Nephron progenitor cell (in vitro differentiated cells): ENCODE measurements at regions not wholly inside any gene's neighbourhood (a gene's known extent, or its start where the extent isn't known, plus 50 kb on each side); places are given as distances from the start of the nearest gene placed in this dataset.

Experiments
- DNase-seq: peaks from one replicate; pipeline ENCODE4 v3.0.0; 2021
- H3K27ac Mint-ChIP-seq: 2 replicates; pipeline ENCODE4 v1.8.0; 2021; ENCODE audit warnings: mild to moderate bottlenecking, moderate library complexity, mixed read lengths
- H3K27me3 Mint-ChIP-seq: 2 replicates; pipeline ENCODE4 v1.8.0; 2021; ENCODE audit warnings: mild to moderate bottlenecking, low read depth, mixed read lengths; ENCODE audit not compliant: poor library complexity
- H3K36me3 Mint-ChIP-seq: 2 replicates; pipeline ENCODE4 v1.8.0; 2021; ENCODE audit warnings: low read depth, mixed read lengths
- H3K4me1 Mint-ChIP-seq: 2 replicates; pipeline ENCODE4 v1.8.0; 2021; ENCODE audit warnings: mixed read lengths
- H3K4me3 Mint-ChIP-seq: 2 replicates; pipeline ENCODE4 v1.8.0; 2021; ENCODE audit warnings: mild to moderate bottlenecking, moderate library complexity, mixed read lengths
- H3K9me3 Mint-ChIP-seq: 2 replicates; pipeline ENCODE4 v1.8.0; 2021; ENCODE audit warnings: mild to moderate bottlenecking, moderate library complexity, mixed read lengths
- CTCF ChIP-seq: fragments of 200-600 bp; sonication (generic); IDR thresholded peaks from 2 replicates; pipeline ENCODE4 v1.5.0; 2021; ENCODE audit warnings: antibody characterized with exemption

- H3K36me3 Mint-ChIP-seq: no peaks in the 10 kb centered on the region
- no peaks in the 10 kb centered on the region for H3K27me3 Mint-ChIP-seq
- no peaks in the 10 kb centered on the region for H3K9me3 Mint-ChIP-seq
- DNase-seq: no peak
- H3K27ac Mint-ChIP-seq: no peak overlapping the region
- H3K4me3 Mint-ChIP-seq: no peak overlapping the region
- no peak for TF ChIP-seq CTCF
- H3K4me1 Mint-ChIP-seq: no peaks in the 10 kb centered on the region
Observed at GRCh38 chr2:41111836-41112627, 660.1 kb upstream of the SLC8A1 start.

- H3K4me3 Mint-ChIP-seq: no peak overlapping the region
- H3K27me3 Mint-ChIP-seq: no peaks in the 10 kb centered on the region
- no peaks in the 10 kb centered on the region for H3K36me3 Mint-ChIP-seq
- no peak for TF ChIP-seq CTCF
- H3K27ac Mint-ChIP-seq: no peak overlapping the region
- H3K4me1 Mint-ChIP-seq: no peaks in the 10 kb centered on the region
- no peak for DNase-seq
- H3K9me3 Mint-ChIP-seq: no peaks in the 10 kb centered on the region
Observed at GRCh38 chr2:41116106-41116797, 664.4 kb upstream of the SLC8A1 start.

GRCh38 chr2:41119489-41119888 is 667.6 kb upstream of the SLC8A1 start:
- Mint-ChIP-seq H3K4me3 (no peak overlapping the region), H3K4me1 (no peaks in the 10 kb centered on the region), H3K36me3 (no peaks in the 10 kb centered on the region), H3K27ac (no peak overlapping the region), H3K27me3 (no peaks in the 10 kb centered on the region), H3K9me3 (no peaks in the 10 kb centered on the region)
- no peak for DNase-seq
- TF ChIP-seq CTCF: no peak

GRCh38 chr2:41123341-41123740 is 671.5 kb upstream of the SLC8A1 start:
- Mint-ChIP-seq H3K9me3 (peaks cover 6% of the 10 kb centered on the region), H3K4me3 (no peak overlapping the region), H3K27ac (no peak overlapping the region), H3K4me1 (no peaks in the 10 kb centered on the region), H3K27me3 (no peaks in the 10 kb centered on the region), H3K36me3 (no peaks in the 10 kb centered on the region)
- no peak for TF ChIP-seq CTCF
- no peak for DNase-seq

GRCh38 chr2:41127351-41127750 is 675.5 kb upstream of the SLC8A1 start:
- TF ChIP-seq CTCF: no peak
- Mint-ChIP-seq H3K27ac (no peak overlapping the region), H3K36me3 (no peaks in the 10 kb centered on the region), H3K4me3 (no peak overlapping the region), H3K9me3 (peaks cover 6% of the 10 kb centered on the region), H3K4me1 (no peaks in the 10 kb centered on the region), H3K27me3 (no peaks in the 10 kb centered on the region)
- no peak for DNase-seq
